Hepatocyte (in vitro differentiated cells): ENCODE measurements at regions not wholly inside any gene's neighbourhood (a gene's known extent, or its start where the extent isn't known, plus 50 kb on each side); places are given as distances from the start of the nearest gene placed in this dataset.

Experiments
- EZH2 ChIP-seq: fragments of 200-600 bp; sonication (generic); IDR thresholded peaks from 2 replicates; pipeline ENCODE4 v1.6.1; 2016; ENCODE audit warnings: antibody characterized with exemption, mild to moderate bottlenecking, borderline replicate concordance
- EZH2phosphoT487 ChIP-seq: fragments of 200-600 bp; sonication (generic); IDR thresholded peaks from one replicate; pipeline ENCODE4 v1.6.1; 2018; ENCODE audit warnings: antibody characterized with exemption, mild to moderate bottlenecking, low read depth, moderate library complexity; ENCODE audit not compliant: unreplicated experiment, severe bottlenecking
- TF ChIP-seq, protein P1 (sequence below): fragments of 200-600 bp; sonication (generic); IDR thresholded peaks from 2 replicates; pipeline ENCODE4 v1.5.1; 2016; ENCODE audit warnings: antibody characterized with exemption, mild to moderate bottlenecking; ENCODE audit not compliant: poor library complexity

DNA sequence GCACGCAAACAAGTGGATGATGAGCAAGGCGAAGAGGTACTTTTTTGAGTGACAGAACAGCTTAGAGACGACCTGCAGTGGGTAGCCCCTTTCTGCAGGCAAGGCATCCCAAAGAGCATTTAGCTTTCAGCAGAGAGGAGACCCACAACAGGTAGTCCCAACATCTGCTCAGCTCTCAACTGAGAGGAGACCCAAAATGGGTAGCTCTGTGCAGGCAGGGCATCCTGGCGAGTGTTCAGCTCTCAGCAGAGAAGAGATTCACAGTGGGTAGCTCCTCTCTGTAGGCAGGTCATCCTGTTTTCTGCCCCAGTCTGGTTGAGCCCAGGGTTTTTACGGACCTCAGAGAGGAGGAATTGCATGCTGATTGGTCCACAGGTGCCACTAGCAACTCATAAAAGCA lies 2396.1 kb upstream of the C9orf72 start:
- TF ChIP-seq, protein P1, sequence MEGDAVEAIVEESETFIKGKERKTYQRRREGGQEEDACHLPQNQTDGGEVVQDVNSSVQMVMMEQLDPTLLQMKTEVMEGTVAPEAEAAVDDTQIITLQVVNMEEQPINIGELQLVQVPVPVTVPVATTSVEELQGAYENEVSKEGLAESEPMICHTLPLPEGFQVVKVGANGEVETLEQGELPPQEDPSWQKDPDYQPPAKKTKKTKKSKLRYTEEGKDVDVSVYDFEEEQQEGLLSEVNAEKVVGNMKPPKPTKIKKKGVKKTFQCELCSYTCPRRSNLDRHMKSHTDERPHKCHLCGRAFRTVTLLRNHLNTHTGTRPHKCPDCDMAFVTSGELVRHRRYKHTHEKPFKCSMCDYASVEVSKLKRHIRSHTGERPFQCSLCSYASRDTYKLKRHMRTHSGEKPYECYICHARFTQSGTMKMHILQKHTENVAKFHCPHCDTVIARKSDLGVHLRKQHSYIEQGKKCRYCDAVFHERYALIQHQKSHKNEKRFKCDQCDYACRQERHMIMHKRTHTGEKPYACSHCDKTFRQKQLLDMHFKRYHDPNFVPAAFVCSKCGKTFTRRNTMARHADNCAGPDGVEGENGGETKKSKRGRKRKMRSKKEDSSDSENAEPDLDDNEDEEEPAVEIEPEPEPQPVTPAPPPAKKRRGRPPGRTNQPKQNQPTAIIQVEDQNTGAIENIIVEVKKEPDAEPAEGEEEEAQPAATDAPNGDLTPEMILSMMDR, result no peak
- no peak for TF ChIP-seq EZH2
- no peak for TF ChIP-seq EZH2phosphoT487
